ENCODE measurements at regions not wholly inside any gene's neighbourhood (a gene's known extent, or its start where the extent isn't known, plus 50 kb on each side); places are given as distances from the start of the nearest gene placed in this dataset.

DNA sequence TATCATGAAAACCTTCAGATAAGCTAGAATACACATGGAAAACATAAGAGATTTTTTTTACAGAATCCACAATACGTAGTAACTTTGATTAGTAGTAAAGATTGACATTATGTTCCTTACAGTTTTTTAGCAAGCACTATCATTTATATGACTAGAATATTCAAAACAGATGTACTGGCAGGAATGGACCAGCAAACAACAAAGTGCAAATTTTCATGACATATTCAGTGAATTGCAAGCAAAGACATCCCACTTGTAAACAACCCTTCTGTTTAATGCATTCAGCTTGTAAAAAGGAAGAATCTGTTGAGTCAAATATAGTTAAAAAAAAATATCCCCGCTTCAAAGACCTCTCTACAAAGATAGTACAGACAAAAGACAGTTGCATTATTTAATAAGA lies 403.7 kb upstream of the TRAM1L1 start:
- ChIA-PET CTCF (interaction anchor here (1.0 kb wide), 1 partner anchor 9 kb away, joined by 5 read pairs; no protein-coding TSS in a partner anchor), POLR2A (no interaction called here)
- Histone ChIP-seq H3K36me3 (ENCODE audit: control insufficient read depth in 2 of 2, extremely low read depth in 1 of 2, insufficient read depth in 2 of 2, low read length in 2 of 2) (no peaks in the 10 kb centered on the region), H3K9me1 (replicated peaks; ENCODE audit: control insufficient read depth, extremely low read depth, insufficient read depth, low read length) (no peaks in the 10 kb centered on the region), H3K4me2 (ENCODE audit: insufficient read depth, low read length) (no peak overlapping the region), H3K4me3 (replicated peaks in 1 of 3; ENCODE audit: insufficient read depth in 1 of 3, low read depth in 1 of 3, low read length in 3 of 3) (no peak overlapping the region), H2AFZ (ENCODE audit: low read depth, low read length) (no peak overlapping the region), H3K27ac (ENCODE audit: insufficient read depth, low read depth, low read length) (no peak overlapping the region), H3K79me2 (ENCODE audit: control insufficient read depth, insufficient read depth, low read length) (no peaks in the 10 kb centered on the region), H4K20me1 (replicated peaks; ENCODE audit: control insufficient read depth, extremely low read depth, insufficient read depth, low read length) (no peaks in the 10 kb centered on the region), H3K9me3 (replicated peaks; ENCODE audit: control insufficient read depth, insufficient read depth, low read length) (no peaks in the 10 kb centered on the region), H3K4me1 (ENCODE audit: control insufficient read depth, extremely low read depth, insufficient read depth, low read length) (no peaks in the 10 kb centered on the region), H3K9ac (replicated peaks; ENCODE audit: extremely low read depth, insufficient read depth, low read length) (no peak overlapping the region), H3K27me3 (ENCODE audit: control insufficient read depth in 2 of 2, insufficient read depth in 2 of 2, low read length in 2 of 2) (no peaks in the 10 kb centered on the region)
- TF ChIP-seq POLR2A (IDR thresholded peaks at IDR 0.05; ENCODE audit: low read depth, low read length), result no peak
- no peak for TF ChIP-seq FOS (IDR thresholded peaks at IDR 0.05; ENCODE audit: borderline replicate concordance, insufficient read depth, low read length)
- TF ChIP-seq, protein P1, sequence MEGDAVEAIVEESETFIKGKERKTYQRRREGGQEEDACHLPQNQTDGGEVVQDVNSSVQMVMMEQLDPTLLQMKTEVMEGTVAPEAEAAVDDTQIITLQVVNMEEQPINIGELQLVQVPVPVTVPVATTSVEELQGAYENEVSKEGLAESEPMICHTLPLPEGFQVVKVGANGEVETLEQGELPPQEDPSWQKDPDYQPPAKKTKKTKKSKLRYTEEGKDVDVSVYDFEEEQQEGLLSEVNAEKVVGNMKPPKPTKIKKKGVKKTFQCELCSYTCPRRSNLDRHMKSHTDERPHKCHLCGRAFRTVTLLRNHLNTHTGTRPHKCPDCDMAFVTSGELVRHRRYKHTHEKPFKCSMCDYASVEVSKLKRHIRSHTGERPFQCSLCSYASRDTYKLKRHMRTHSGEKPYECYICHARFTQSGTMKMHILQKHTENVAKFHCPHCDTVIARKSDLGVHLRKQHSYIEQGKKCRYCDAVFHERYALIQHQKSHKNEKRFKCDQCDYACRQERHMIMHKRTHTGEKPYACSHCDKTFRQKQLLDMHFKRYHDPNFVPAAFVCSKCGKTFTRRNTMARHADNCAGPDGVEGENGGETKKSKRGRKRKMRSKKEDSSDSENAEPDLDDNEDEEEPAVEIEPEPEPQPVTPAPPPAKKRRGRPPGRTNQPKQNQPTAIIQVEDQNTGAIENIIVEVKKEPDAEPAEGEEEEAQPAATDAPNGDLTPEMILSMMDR (IDR thresholded peaks at IDR 0.05; ENCODE audit: extremely low read depth in 1 of 2, insufficient read depth in 1 of 2, low read depth in 1 of 2, low read length in 2 of 2), result no peak
- no peak for TF ChIP-seq MYC (IDR thresholded peaks at IDR 0.05; ENCODE audit: low read depth, low read length)
- TF ChIP-seq GATA2 (IDR thresholded peaks at IDR 0.05; ENCODE audit: insufficient read depth, insufficient read length, low read depth, low read length), result no peak
- TF ChIP-seq POLR2AphosphoS5 (IDR thresholded peaks at IDR 0.05; ENCODE audit: insufficient read depth, low read depth, low read length), result no peak
- no peak for TF ChIP-seq EZH2 (IDR thresholded peaks at IDR 0.05; ENCODE audit: borderline replicate concordance, low read depth, low read length, severe bottlenecking)
- TF ChIP-seq, protein P2, sequence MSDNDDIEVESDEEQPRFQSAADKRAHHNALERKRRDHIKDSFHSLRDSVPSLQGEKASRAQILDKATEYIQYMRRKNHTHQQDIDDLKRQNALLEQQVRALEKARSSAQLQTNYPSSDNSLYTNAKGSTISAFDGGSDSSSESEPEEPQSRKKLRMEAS (IDR thresholded peaks at IDR 0.05; ENCODE audit: insufficient read depth, insufficient read length), result no peak
- TF ChIP-seq JUN (IDR thresholded peaks at IDR 0.05; ENCODE audit: borderline replicate concordance, insufficient read depth, insufficient read length, low read depth), result no peak
- intact Hi-C loops (cut with micrococcal nuclease), result no loop called here
- FAIRE-seq, result no peak
- no peak for DNase-seq (ENCODE audit: low read depth, low spot score)
- dilution Hi-C loops (cut with MboI; ENCODE audit: extremely low pct_ligation_motif_present, low sequenced_read_pairs), result no loop called here
- no TSS peak for BruUV-seq (replicated peaks)
